Neural cell (in vitro differentiated cells): ENCODE measurements at regions not wholly inside any gene's neighbourhood (a gene's known extent, or its start where the extent isn't known, plus 50 kb on each side); places are given as distances from the start of the nearest gene placed in this dataset.

Source experiments
- EP300 ChIP-seq: fragments of 450-650 bp; conservative IDR thresholded peaks from 2 replicates; pipeline ENCODE4 v1.6.1; 2014; ENCODE audit warnings: antibody characterized with exemption, mild to moderate bottlenecking, moderate library complexity; ENCODE audit not compliant: poor library complexity, severe bottlenecking
- EZH2 ChIP-seq: fragments of 200-600, 300-800 bp; shearing (Covaris generic), sonication (generic); IDR thresholded peaks from 2 replicates; pipeline ENCODE4 v1.6.1; 2014; ENCODE audit warnings: antibody characterized with exemption, low read length, borderline replicate concordance, mild to moderate bottlenecking; ENCODE audit not compliant: insufficient read depth, poor library complexity, severe bottlenecking
- POLR2AphosphoS5 ChIP-seq: IDR thresholded peaks from 2 replicates; pipeline ENCODE4 v1.6.1; 2012
- SMC3 ChIP-seq: fragments of 450-650 bp; conservative IDR thresholded peaks from 2 replicates; pipeline ENCODE4 v1.6.1; 2014; ENCODE audit warnings: antibody characterized with exemption, mild to moderate bottlenecking, moderate library complexity; ENCODE audit not compliant: poor library complexity
- TF ChIP-seq, protein P1 (sequence below): fragments of 450-650 bp; IDR thresholded peaks from 2 replicates; pipeline ENCODE4 v1.5.1; 2014; ENCODE audit warnings: antibody characterized with exemption, mild to moderate bottlenecking, moderate library complexity; ENCODE audit not compliant: poor library complexity, severe bottlenecking
- TF ChIP-seq, protein P2 (sequence below): IDR thresholded peaks from 2 replicates; pipeline ENCODE4 v1.6.1; 2012; ENCODE audit warnings: borderline replicate concordance

DNA sequence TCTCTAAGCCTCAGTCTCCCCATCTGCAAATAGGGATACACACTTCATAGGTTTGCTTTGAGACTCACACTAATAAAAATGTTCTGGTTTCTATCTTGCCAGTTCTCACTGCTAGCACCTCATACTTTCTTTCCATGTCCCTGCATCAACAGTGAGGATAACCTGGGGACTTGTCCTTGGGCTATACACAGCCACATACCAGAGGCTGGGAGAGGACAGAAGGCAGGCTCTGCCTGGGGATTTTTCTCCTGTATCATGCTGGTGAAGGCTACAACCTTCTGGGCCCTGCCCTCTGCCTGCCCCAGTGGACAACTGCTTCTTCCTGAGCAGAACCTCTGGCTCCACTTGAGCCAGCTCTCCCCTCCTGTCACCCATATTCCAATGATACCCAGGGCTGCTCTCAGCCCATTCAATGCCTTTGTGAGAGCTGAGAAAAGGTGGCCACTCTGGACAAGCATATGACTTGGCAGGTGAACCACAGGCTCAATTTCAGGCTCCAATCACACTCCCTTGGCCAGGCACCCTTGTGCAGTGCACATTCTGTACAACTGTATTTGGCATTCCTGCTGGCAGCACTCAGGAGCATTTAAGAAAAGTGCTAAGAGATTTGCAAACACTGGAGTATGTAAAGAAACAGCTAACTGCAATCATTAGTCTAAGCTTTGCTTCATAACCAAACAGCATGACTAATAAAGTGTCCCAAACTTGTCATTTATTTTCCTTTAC is 135.8 kb upstream of the VRK1 start:
- TF ChIP-seq EZH2 = no peak
- no peak for TF ChIP-seq POLR2AphosphoS5
- TF ChIP-seq, protein P1, sequence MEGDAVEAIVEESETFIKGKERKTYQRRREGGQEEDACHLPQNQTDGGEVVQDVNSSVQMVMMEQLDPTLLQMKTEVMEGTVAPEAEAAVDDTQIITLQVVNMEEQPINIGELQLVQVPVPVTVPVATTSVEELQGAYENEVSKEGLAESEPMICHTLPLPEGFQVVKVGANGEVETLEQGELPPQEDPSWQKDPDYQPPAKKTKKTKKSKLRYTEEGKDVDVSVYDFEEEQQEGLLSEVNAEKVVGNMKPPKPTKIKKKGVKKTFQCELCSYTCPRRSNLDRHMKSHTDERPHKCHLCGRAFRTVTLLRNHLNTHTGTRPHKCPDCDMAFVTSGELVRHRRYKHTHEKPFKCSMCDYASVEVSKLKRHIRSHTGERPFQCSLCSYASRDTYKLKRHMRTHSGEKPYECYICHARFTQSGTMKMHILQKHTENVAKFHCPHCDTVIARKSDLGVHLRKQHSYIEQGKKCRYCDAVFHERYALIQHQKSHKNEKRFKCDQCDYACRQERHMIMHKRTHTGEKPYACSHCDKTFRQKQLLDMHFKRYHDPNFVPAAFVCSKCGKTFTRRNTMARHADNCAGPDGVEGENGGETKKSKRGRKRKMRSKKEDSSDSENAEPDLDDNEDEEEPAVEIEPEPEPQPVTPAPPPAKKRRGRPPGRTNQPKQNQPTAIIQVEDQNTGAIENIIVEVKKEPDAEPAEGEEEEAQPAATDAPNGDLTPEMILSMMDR = no peak
- TF ChIP-seq SMC3 = no peak
- TF ChIP-seq, protein P2, sequence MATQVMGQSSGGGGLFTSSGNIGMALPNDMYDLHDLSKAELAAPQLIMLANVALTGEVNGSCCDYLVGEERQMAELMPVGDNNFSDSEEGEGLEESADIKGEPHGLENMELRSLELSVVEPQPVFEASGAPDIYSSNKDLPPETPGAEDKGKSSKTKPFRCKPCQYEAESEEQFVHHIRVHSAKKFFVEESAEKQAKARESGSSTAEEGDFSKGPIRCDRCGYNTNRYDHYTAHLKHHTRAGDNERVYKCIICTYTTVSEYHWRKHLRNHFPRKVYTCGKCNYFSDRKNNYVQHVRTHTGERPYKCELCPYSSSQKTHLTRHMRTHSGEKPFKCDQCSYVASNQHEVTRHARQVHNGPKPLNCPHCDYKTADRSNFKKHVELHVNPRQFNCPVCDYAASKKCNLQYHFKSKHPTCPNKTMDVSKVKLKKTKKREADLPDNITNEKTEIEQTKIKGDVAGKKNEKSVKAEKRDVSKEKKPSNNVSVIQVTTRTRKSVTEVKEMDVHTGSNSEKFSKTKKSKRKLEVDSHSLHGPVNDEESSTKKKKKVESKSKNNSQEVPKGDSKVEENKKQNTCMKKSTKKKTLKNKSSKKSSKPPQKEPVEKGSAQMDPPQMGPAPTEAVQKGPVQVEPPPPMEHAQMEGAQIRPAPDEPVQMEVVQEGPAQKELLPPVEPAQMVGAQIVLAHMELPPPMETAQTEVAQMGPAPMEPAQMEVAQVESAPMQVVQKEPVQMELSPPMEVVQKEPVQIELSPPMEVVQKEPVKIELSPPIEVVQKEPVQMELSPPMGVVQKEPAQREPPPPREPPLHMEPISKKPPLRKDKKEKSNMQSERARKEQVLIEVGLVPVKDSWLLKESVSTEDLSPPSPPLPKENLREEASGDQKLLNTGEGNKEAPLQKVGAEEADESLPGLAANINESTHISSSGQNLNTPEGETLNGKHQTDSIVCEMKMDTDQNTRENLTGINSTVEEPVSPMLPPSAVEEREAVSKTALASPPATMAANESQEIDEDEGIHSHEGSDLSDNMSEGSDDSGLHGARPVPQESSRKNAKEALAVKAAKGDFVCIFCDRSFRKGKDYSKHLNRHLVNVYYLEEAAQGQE = no peak
- TF ChIP-seq EP300 = no peak
